COLO668 (cell line): ENCODE measurements at regions not wholly inside any gene's neighbourhood (a gene's known extent, or its start where the extent isn't known, plus 50 kb on each side); places are given as distances from the start of the nearest gene placed in this dataset.

Experiments
- DNase-seq: peaks from one replicate; lab custom pipeline; 2025; ENCODE audit not compliant: unreplicated experiment; lab: John Stamatoyannopoulos, UW

- no peak for DNase-seq
These were observed 180.0 kb upstream of the BMPER start for GRCh38 chr7:33725111-33726025.

GRCh38 chr7:33726582-33726981, 178.8 kb upstream of the BMPER start:
- no peak for DNase-seq

DNA sequence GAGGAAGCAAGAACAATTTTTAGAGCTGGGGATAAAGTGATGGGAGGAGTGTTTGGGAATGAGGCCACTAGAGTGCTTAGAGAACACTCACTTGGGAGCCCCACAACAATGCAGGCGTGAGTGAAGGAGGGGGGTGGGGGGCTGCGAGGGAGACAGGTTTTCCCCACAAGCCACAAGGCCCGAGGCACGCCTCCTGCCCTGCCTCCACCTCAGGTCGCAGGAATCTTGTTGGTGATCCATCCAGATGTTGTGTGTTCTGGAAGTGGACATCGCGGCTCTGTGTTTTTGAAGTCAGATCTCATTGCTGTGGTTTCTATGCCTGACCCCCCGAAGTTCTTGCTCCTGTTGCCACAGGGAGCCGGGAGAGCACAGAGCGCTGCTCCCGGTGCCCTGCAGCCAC, 178.0 kb upstream of the BMPER start:
- DNase-seq = no peak

DNA sequence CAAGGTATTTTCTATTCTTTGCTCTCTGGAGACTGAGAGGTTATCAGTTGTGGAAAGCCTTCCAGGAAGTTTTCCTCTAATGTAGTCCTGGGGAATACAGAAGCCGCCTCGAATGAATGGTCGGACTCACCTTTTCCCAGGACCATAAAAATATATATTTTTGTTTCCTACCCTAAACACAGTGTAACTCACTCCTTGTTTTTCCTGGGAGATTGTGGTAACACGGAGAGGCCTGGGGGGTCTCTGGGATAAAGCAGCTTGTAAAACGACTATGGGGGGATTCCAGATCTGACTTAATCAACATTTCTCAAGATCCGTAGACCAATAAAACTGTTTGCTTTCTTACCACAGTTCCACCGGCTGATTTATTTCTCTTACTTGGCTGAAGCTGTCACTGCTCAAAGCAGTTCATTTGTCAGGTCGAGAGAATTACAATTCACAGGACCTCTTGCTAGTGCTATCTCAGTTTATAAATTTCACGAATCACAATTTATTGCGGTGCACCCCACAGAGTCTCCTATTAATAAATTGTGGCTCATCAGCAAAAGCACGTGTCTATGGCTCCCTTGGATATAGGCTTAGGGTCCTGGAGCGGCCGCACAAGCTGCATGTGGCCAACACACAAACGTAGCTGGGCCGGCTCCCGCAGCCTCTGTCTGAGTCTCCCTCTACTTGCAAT, 176.3 kb upstream of the BMPER start:
- no peak for DNase-seq

DNA sequence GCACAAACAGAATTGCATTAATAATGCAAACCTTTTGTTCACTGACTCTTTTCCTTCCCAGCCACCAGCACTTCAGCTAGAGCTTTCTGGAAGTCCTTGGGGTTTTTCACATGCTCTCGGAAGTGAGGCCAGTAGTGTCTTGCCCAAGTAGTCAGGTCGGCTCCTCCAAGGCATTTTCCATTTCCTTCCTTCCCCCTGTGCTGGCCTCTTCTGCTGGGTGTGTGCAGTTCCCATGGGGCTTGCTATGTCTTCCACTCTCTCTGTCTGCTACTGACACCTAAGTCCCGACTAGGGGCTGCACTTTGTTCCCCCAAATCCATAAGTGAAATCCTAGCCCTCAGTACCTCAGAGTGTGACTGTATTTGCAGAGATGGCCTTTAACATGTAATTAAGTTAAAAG, 175.6 kb upstream of the BMPER start:
- no peak for DNase-seq

GRCh38 chr7:33730958-33731357, 174.4 kb upstream of the BMPER start:
- DNase-seq = no peak

DNA sequence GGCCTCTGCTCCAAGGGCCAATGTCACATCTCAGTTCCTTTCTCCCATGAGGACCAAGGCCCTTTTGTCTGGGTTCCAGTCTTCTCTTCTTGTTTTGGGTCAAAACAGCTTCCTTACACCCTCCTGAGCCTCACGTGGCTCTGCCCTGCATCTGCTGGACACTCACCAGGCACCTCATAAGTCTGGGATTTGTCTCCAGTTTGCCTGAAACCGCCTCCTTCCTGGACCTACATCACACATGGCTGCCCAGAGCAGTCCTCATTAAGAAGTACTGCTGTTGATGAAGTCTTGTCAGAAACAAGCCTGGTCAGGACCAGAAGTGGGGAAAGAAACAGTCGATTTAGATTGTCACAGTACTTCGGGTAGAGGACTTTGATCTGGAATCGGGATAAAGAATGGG, 173.4 kb upstream of the BMPER start:
- no peak for DNase-seq

- DNase-seq = no peak
These were observed 172.9 kb upstream of the BMPER start for GRCh38 chr7:33732462-33732861.

GRCh38 chr7:33733870-33734650, 171.3 kb upstream of the BMPER start:
- no peak for DNase-seq

GRCh38 chr7:33735403-33735802, 169.9 kb upstream of the BMPER start:
- no peak for DNase-seq

- no peak for DNase-seq
These were observed 168.7 kb upstream of the BMPER start for GRCh38 chr7:33736521-33737221.

DNA sequence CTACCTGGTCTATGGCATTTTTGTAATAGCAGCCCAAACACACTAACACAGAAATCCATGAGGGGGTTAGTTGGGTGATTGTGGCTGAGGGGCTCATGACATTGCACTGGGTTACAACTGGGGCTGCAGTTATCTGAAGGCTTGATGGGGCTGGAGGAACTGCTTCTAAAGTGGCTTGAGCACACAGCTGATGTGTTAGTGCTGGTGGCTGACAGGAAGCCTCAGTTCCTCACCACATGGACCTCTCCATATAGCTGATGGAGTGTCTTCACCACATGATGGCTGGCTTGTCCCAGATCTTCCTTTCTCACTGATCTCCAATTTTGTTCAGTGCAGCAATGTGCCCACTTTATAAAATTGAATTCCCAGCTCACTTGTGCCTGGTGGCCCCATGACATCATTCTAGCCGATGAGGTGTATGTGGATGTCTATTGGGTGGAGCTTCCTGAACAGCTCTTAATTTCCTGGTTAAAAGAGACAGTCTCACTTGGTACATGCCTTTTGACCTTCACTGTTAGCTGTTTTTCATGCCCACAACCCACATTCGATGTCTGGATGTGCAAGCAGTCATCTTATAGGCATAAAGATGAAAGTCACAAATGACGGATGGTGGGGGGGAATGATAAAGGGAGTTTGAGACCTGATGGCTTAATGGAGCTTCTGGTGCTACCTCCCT, 166.9 kb upstream of the BMPER start:
- DNase-seq = no peak

DNA sequence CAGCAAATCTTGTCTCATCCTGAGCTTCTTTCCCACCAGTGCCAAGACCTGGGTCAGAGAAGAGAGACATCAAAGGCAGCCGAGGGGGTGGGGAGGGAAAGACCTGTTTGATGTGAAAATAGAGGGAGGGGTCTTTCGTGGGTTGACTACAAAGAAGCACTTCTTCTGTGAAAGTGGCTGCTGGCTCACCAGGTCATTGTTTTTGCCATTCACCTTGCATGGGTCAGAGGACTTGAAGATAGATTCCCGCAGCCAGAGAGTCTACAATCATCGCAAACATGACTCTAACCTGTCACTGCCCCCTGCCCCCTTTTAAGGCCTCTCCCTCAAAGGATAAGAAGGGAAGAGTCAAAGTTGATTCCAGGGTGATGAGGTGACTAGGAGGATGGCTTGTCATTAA, 166.1 kb upstream of the BMPER start:
- DNase-seq = no peak

- DNase-seq = no peak
These were observed 162.8 kb upstream of the BMPER start for GRCh38 chr7:33742521-33742920.

GRCh38 chr7:33742999-33743587, 162.2 kb upstream of the BMPER start:
- DNase-seq = no peak

DNA sequence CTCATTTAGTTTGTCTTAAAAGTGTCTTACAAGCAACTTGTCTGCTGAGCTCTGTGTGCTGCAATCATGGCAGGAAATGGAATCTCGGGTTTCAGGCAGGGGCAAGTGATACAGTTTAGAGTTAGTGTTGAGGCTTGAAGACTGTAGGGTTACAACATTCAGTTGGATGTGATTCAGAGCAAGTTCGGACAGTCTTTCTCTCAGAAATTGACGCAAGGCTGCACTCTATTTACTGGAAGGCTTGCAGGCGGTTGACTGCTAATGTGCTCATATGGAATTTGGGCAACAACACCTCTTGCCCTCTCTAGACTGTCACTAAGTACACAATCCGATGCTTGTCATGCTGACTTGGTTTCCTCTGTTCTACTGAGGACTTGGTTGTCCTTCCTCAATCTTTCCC, 161.7 kb upstream of the BMPER start:
- DNase-seq = no peak

DNA sequence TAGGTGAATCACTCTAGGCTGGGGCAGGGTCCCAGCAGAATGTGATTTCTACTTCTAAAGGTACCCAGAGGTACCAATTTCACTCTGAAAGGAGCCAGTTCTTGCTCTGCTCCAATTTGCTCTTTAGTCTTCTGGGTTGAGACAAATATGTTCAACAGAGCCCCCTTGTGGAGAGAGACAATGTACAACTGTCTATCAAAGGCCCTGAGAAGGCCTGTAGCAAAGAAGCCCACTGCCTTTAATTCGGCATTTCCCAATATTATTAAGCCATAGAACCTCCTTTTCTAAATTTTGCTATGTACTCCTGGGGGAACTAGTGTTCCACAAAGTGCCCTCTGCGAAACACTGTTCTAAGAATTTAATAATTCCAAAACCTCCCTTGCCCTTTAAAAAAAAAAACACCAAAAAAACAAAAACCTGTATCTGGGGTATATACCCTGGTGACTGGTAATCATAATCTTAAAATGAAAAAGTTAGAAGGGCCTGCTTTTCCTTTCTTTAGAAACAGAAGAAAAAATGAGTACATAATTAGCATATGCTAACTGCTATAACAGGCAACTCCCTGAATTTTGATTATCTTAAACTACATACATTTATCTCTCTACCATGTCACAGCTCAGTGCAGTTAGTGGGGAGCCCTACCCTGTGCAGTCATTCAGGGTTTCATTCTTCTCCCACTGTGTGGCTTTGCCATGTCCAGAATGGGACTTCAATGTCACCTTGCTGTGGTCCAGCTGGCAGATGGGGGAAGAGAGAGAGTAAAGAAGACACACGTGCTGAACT, 160.9 kb upstream of the BMPER start:
- DNase-seq = no peak

GRCh38 chr7:33745934-33746333, 159.4 kb upstream of the BMPER start:
- no peak for DNase-seq

- no peak for DNase-seq
These were observed 156.5 kb upstream of the BMPER start for GRCh38 chr7:33748793-33749192.
